ENCODE measurements at regions not wholly inside any gene's neighbourhood (a gene's known extent, or its start where the extent isn't known, plus 50 kb on each side); places are given as distances from the start of the nearest gene placed in this dataset.

DNA sequence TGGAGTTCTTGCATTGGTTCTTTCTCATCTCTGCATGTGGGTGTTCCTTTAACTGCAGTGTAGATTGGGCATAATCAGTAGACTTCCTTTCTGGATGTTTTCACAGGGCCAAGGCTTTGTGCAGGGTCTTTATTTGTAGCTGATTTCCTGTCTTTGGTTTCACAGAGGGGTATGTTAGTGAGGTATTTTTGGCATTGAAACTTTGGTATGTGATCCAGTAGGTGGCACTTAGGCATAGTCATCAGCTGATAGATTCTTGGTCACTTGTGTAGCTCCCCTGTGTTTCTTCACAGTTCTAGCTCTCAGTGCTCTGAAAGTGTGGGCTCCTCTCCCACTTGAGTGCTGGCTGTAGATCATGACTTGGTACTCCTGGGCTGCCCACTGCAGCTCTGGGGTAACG lies 52.7 kb upstream of the LMO3 start:
- no peak for DNase-seq

All from stimulated activated CD8-positive, alpha-beta memory T cell treated with anti-CD3 and anti-CD28 coated beads, Interleukin-4, amount 100 ng/mL, for 48 hours (primary cell).